Caco-2 (cell line): ENCODE measurements at regions not wholly inside any gene's neighbourhood (a gene's known extent, or its start where the extent isn't known, plus 50 kb on each side); places are given as distances from the start of the nearest gene placed in this dataset.

Experiments used
- BruUV-seq: library from RNA; stranded (reverse); fragments of 400-500 nt; replicated peaks from 2 replicates; lab custom pipeline; 2021; lab: Mats Ljungman, UMichigan
- CTCF ChIA-PET: fragments of 300-600 bp; sonication (Branson Sonifier 250); formaldehyde crosslinking; loops from one replicate; lab custom pipeline; 2022; ENCODE audit warnings: antibody characterized with exemption; lab: Charles Lee
- POLR2A ChIA-PET: fragments of 300-600 bp; sonication (Branson Sonifier 250); formaldehyde crosslinking; loops from one replicate; lab custom pipeline; 2022; ENCODE audit warnings: antibody characterized with exemption; lab: Charles Lee
- DNase-seq, 2 experiments: peaks; one replicate each; pipeline versions ENCODE4 v3.0.0 to v3.0.0-alpha.2; 2020 to 2022
- H3K27me3 ChIP-seq: replicated peaks from 2 replicates; pipeline ENCODE4 v1.6.0; 2011; ENCODE audit warnings: low read length; ENCODE audit not compliant: control insufficient read depth, insufficient read depth
- H3K36me3 ChIP-seq: 2 replicates; pipeline ENCODE4 v1.5.1; 2011; ENCODE audit warnings: low read length; ENCODE audit not compliant: control insufficient read depth, insufficient read depth
- H3K4me1 ChIP-seq: fragments of 250-450 bp; sonication (Bioruptor Pico); 2 replicates; pipeline ENCODE4 v1.5.1; 2020; ENCODE audit warnings: mild to moderate bottlenecking
- H3K4me3 ChIP-seq: 2 replicates; pipeline ENCODE4 v1.5.1; 2011; ENCODE audit warnings: low read depth, mild to moderate bottlenecking, control low read depth, low read length
- H3K9me3 ChIP-seq: fragments of 250-450 bp; sonication (Bioruptor Pico); 2 replicates; pipeline ENCODE4 v1.5.1; 2020; ENCODE audit warnings: mild to moderate bottlenecking, moderate library complexity
- H3K27ac Mint-ChIP-seq: one replicate; pipeline ENCODE4 v1.8.0; 2022; ENCODE audit warnings: mixed read lengths; ENCODE audit not compliant: unreplicated experiment
- H3K27me3 Mint-ChIP-seq: one replicate; pipeline ENCODE4 v1.8.0; 2022; ENCODE audit warnings: mixed read lengths; ENCODE audit not compliant: insufficient read depth, unreplicated experiment
- H3K36me3 Mint-ChIP-seq: one replicate; pipeline ENCODE4 v1.8.0; 2022; ENCODE audit warnings: mild to moderate bottlenecking, mixed read lengths; ENCODE audit not compliant: insufficient read depth, unreplicated experiment
- H3K4me1 Mint-ChIP-seq: one replicate; pipeline ENCODE4 v1.8.0; 2022; ENCODE audit warnings: low read depth, mixed read lengths; ENCODE audit not compliant: unreplicated experiment
- H3K4me3 Mint-ChIP-seq: one replicate; pipeline ENCODE4 v1.8.0; 2022; ENCODE audit warnings: mild to moderate bottlenecking, moderate library complexity, mixed read lengths; ENCODE audit not compliant: unreplicated experiment
- H3K9me3 Mint-ChIP-seq: one replicate; pipeline ENCODE4 v1.8.0; 2022; ENCODE audit warnings: mixed read lengths; ENCODE audit not compliant: unreplicated experiment
- intact Hi-C: fragments of 100-400 bp; cut with micrococcal nuclease; formaldehyde crosslinking; loops from one replicate; pipeline ENCODE4 v1.10.0; 2022; ENCODE audit not compliant: unreplicated experiment
- TF ChIP-seq, protein P1 (sequence below), 2 experiments: fragments of 200-600 bp in 1 of 2; IDR thresholded peaks; 1 replicate in 1 of 2; 2 replicates in 1 of 2; pipeline versions ENCODE4 v1.5.1 to v1.8.0; 2011 to 2022; ENCODE audit warnings: antibody characterized with exemption in 1 of 2, control low read depth in 1 of 2, inconsistent platforms in 1 of 2, low read depth in 1 of 2, low read length in 1 of 2, mild to moderate bottlenecking in 1 of 2, moderate library complexity in 1 of 2; ENCODE audit not compliant: insufficient read depth in 1 of 2, severe bottlenecking in 1 of 2, unreplicated experiment in 1 of 2

DNA sequence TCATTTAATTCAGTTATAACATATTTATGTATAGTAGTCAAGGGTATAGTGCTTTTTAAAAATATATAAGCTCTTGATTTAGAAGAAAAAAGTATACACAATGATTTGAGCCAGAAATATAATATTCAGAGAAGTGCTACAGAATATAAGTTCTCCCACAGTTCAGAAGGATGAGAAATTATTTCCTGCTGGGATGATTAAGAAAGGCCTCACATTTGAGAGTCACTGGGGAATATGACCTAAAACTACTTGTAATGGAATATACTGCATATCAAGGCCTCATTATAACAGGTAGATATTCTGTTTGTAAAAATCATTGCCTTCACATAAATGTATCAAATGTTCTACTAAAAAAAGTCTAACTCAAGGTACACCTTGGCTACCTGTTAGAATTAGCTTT, 203.5 kb downstream of the MBD2 start:
- no peak for DNase-seq
- no peaks in the 10 kb centered on the region for H3K27me3 ChIP-seq
- Mint-ChIP-seq H3K27ac (no peak overlapping the region), H3K4me3 (no peak overlapping the region), H3K4me1 (no peaks in the 10 kb centered on the region), H3K36me3 (no peaks in the 10 kb centered on the region), H3K27me3 (no peaks in the 10 kb centered on the region), H3K9me3 (no peaks in the 10 kb centered on the region)
- H3K9me3 ChIP-seq: no peaks in the 10 kb centered on the region
- ChIA-PET CTCF (no interaction called here), POLR2A (no interaction called here)
- BruUV-seq: no TSS peak
- no peaks in the 10 kb centered on the region for H3K36me3 ChIP-seq
- TF ChIP-seq, protein P1, sequence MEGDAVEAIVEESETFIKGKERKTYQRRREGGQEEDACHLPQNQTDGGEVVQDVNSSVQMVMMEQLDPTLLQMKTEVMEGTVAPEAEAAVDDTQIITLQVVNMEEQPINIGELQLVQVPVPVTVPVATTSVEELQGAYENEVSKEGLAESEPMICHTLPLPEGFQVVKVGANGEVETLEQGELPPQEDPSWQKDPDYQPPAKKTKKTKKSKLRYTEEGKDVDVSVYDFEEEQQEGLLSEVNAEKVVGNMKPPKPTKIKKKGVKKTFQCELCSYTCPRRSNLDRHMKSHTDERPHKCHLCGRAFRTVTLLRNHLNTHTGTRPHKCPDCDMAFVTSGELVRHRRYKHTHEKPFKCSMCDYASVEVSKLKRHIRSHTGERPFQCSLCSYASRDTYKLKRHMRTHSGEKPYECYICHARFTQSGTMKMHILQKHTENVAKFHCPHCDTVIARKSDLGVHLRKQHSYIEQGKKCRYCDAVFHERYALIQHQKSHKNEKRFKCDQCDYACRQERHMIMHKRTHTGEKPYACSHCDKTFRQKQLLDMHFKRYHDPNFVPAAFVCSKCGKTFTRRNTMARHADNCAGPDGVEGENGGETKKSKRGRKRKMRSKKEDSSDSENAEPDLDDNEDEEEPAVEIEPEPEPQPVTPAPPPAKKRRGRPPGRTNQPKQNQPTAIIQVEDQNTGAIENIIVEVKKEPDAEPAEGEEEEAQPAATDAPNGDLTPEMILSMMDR (IDR thresholded peaks at IDR 0.05; ENCODE audit: insufficient read depth in 1 of 2, low read depth in 1 of 2, low read length in 1 of 2, severe bottlenecking in 1 of 2, unreplicated experiment in 1 of 2): no peak
- no peak overlapping the region for H3K4me3 ChIP-seq
- no peaks in the 10 kb centered on the region for H3K4me1 ChIP-seq
- intact Hi-C loops: no loop called here

DNA sequence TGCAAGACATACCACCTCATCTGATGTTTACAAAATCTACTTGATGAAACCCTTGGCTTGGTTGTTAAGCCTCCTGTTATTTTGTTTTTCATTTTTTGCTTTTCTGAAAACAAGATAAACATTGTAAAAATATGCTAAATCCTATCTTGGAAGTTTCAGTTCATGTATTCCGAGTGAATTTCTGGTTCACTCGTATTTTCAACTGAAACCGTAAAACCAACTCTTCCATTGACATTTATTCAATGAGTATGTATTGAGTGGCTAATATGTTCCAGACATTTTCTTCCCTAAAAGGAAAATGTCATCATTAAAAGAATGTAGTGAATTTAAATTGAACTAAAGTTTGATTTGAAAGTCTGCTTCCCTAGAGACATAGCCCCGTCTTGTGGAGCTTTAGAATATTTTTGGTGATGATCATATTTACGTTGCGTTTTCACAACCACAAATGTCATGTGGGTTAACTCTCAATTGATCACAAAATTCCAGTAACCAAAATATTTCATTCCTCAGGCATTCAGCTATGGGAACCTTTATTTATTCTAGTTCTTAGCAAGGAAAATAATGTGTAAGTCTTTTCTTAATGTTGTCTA, 204.2 kb downstream of the MBD2 start:
- Histone ChIP-seq H3K36me3 (no peaks in the 10 kb centered on the region), H3K9me3 (no peaks in the 10 kb centered on the region), H3K4me3 (no peak overlapping the region), H3K4me1 (no peaks in the 10 kb centered on the region), H3K27me3 (no peaks in the 10 kb centered on the region)
- CTCF ChIA-PET: no interaction called here
- TF ChIP-seq, protein P1 (IDR thresholded peaks at IDR 0.05; ENCODE audit: insufficient read depth in 1 of 2, low read depth in 1 of 2, low read length in 1 of 2, severe bottlenecking in 1 of 2, unreplicated experiment in 1 of 2): no peak
- no peaks in the 10 kb centered on the region for H3K27me3 Mint-ChIP-seq
- no peaks in the 10 kb centered on the region for H3K36me3 Mint-ChIP-seq
- intact Hi-C loops: no loop called here
- H3K9me3 Mint-ChIP-seq: no peaks in the 10 kb centered on the region
- POLR2A ChIA-PET: no interaction called here
- H3K4me3 Mint-ChIP-seq: no peak overlapping the region
- DNase-seq: no peak
- no TSS peak for BruUV-seq
- H3K4me1 Mint-ChIP-seq: no peaks in the 10 kb centered on the region
- H3K27ac Mint-ChIP-seq: no peak overlapping the region

DNA sequence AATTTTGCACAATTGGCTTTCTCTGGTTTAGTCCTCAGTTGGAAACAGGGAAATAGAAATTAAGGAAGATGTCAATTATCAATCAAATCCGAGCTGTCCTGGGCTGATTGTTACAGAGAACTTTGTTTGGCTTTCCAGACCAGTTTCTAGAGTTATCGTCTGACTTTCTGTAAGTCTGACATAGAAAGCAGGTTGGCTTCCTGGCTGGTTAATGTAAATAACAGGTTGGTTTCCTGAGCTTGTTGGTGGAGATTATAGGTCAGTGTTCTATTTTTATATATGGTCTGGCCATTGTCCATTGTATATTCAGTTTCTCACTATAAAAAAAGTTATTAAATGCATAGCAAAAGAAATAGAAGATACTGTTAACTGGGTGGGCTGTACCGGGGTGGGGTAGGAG, 204.8 kb downstream of the MBD2 start:
- H3K4me3 ChIP-seq: no peak overlapping the region
- Mint-ChIP-seq H3K4me3 (no peak overlapping the region), H3K27ac (no peak overlapping the region), H3K4me1 (no peaks in the 10 kb centered on the region), H3K36me3 (no peaks in the 10 kb centered on the region), H3K27me3 (no peaks in the 10 kb centered on the region), H3K9me3 (no peaks in the 10 kb centered on the region)
- intact Hi-C loops: no loop called here
- no TSS peak for BruUV-seq
- H3K9me3 ChIP-seq: no peaks in the 10 kb centered on the region
- H3K36me3 ChIP-seq: no peaks in the 10 kb centered on the region
- CTCF ChIA-PET: no interaction called here
- no peak for DNase-seq
- no peaks in the 10 kb centered on the region for H3K4me1 ChIP-seq
- H3K27me3 ChIP-seq: no peaks in the 10 kb centered on the region
- TF ChIP-seq, protein P1 (IDR thresholded peaks at IDR 0.05; ENCODE audit: insufficient read depth in 1 of 2, low read depth in 1 of 2, low read length in 1 of 2, severe bottlenecking in 1 of 2, unreplicated experiment in 1 of 2): no peak
- POLR2A ChIA-PET: no interaction called here
